Frontal cortex (tissue), 3 donors: ENCODE measurements at regions not wholly inside any gene's neighbourhood (a gene's known extent, or its start where the extent isn't known, plus 50 kb on each side); places are given as distances from the start of the nearest gene placed in this dataset.

Experiments used
- DNase-seq, 2 donors: peaks; one replicate each; pipeline ENCODE4 v3.0.0; 2012; ENCODE audit warnings: low spot score in 2 of 2
- FAIRE-seq: peaks from 2 replicates; lab custom pipeline; 2012; peaks lifted over from hg19 to GRCh38; lab: Jason Lieb, UNC
- donor health status: control.
- donor health status: control.
- donor health status: control.

GRCh38 chr2:236951830-236952475 lies 133.7 kb upstream of the COPS8 start:
- DNase-seq (no peak), FAIRE-seq (no peak)

GRCh38 chr2:236954641-236955040 lies 131.0 kb upstream of the COPS8 start:
- FAIRE-seq, result no peak
- DNase-seq, result no peak

- FAIRE-seq, result no peak
- no peak for DNase-seq
Measured at GRCh38 chr2:236955521-236956030, 130.1 kb upstream of the COPS8 start.

- no peak for FAIRE-seq
- DNase-seq, result no peak
Measured at GRCh38 chr2:236956031-236956618, 129.6 kb upstream of the COPS8 start.

- FAIRE-seq, result no peak
- DNase-seq, result no peak
Measured at GRCh38 chr2:236956641-236957040, 129.0 kb upstream of the COPS8 start.

- DNase-seq (no peak), FAIRE-seq (no peak)
Measured at GRCh38 chr2:236959036-236959435, 126.7 kb upstream of the COPS8 start.

- FAIRE-seq, result no peak
- DNase-seq, result no peak
Measured at GRCh38 chr2:236959876-236960275, 125.8 kb upstream of the COPS8 start.

GRCh38 chr2:236960531-236960930 lies 125.2 kb upstream of the COPS8 start:
- FAIRE-seq (no peak), DNase-seq (no peak)

- DNase-seq (no peak), FAIRE-seq (no peak)
Measured at GRCh38 chr2:236962816-236963215, 122.9 kb upstream of the COPS8 start.

GRCh38 chr2:236963631-236964182 lies 122.0 kb upstream of the COPS8 start:
- FAIRE-seq (no peak), DNase-seq (no peak)

GRCh38 chr2:236964291-236964690 lies 121.4 kb upstream of the COPS8 start:
- DNase-seq (no peak), FAIRE-seq (no peak)

- no peak for DNase-seq
- FAIRE-seq, result no peak
Measured at GRCh38 chr2:236965021-236965840, 120.5 kb upstream of the COPS8 start.

- FAIRE-seq (no peak), DNase-seq (no peak)
Measured at GRCh38 chr2:236965841-236966096, 119.9 kb upstream of the COPS8 start.

GRCh38 chr2:236967499-236967783 lies 118.2 kb upstream of the COPS8 start:
- DNase-seq, result no peak
- FAIRE-seq, result no peak

- DNase-seq (no peak), FAIRE-seq (no peak)
Measured at GRCh38 chr2:236968101-236968879, 117.4 kb upstream of the COPS8 start.

GRCh38 chr2:236968880-236969534 lies 116.7 kb upstream of the COPS8 start:
- no peak for FAIRE-seq
- no peak for DNase-seq

- FAIRE-seq, result no peak
- no peak for DNase-seq
Measured at GRCh38 chr2:236969767-236970655, 115.7 kb upstream of the COPS8 start.

GRCh38 chr2:236970656-236971010 lies 115.1 kb upstream of the COPS8 start:
- DNase-seq (no peak), FAIRE-seq (no peak)
